ENCODE measurements at regions not wholly inside any gene's neighbourhood (a gene's known extent, or its start where the extent isn't known, plus 50 kb on each side); places are given as distances from the start of the nearest gene placed in this dataset.

- no peak for TF ChIP-seq EZH2 (IDR thresholded peaks at IDR 0.05; ENCODE audit: insufficient read depth, low read length)
- no peak for TF ChIP-seq CTCF (IDR thresholded peaks at IDR 0.05; ENCODE audit: insufficient read depth, low read depth, low read length)
These were observed 233.9 kb upstream of the CAMK1G start for GRCh38 chr1:209349363-209350308.
